ENCODE measurements at regions not wholly inside any gene's neighbourhood (a gene's known extent, or its start where the extent isn't known, plus 50 kb on each side); places are given as distances from the start of the nearest gene placed in this dataset.

GRCh38 chr18:24818441-24818840 is 358.0 kb downstream of the HRH4 start:
- Mint-ChIP-seq H3K27ac (no peak overlapping the region), H3K4me1 (no peaks in the 10 kb centered on the region), H3K27me3 (peaks cover 3% of the 10 kb centered on the region), H3K9me3 (ENCODE audit: insufficient read depth) (no peaks in the 10 kb centered on the region), H3K4me3 (no peak overlapping the region)
- TF ChIP-seq CTCF (IDR thresholded peaks at IDR 0.05) (no peak), EZH2 (IDR thresholded peaks at IDR 0.05; ENCODE audit: borderline replicate concordance, insufficient read depth, low read depth, low read length, poor library complexity, severe bottlenecking) (no peak)
- no peak for DNase-seq
- ChIA-PET POLR2A (no interaction called here), CTCF (interaction anchor here (0.6 kb wide), 1 partner anchor 9 kb away, joined by 3 read pairs; no protein-coding TSS in a partner anchor)
- no peak overlapping the region for H3K4me3 ChIP-seq (ENCODE audit: control extremely low read depth in 1 of 5, extremely low read depth in 1 of 5, insufficient read depth in 1 of 5, low read depth in 2 of 5, low read length in 4 of 5)
- no peaks in the 10 kb centered on the region for H3K36me3 ChIP-seq (replicated peaks in 1 of 2; ENCODE audit: control extremely low read depth in 1 of 2, control insufficient read depth in 1 of 2, extremely low read depth in 1 of 2, insufficient read depth in 2 of 2, low read length in 1 of 2)
- no peaks in the 10 kb centered on the region for H3K79me2 ChIP-seq (ENCODE audit: control insufficient read depth, insufficient read depth, low read length)
- WGBS (ENCODE audit: insufficient coverage) = 84% methylated on average over 2 of the region's 6 CpGs
- no peaks in the 10 kb centered on the region for H4K20me1 ChIP-seq (ENCODE audit: control insufficient read depth, insufficient read depth, low read length, poor library complexity, severe bottlenecking)
- intact Hi-C loops (cut with micrococcal nuclease) = no loop called here
- H3K4me1 ChIP-seq (ENCODE audit: control insufficient read depth in 2 of 2, insufficient read depth in 2 of 2, low read length in 2 of 2) = no peaks in the 10 kb centered on the region
- no peaks in the 10 kb centered on the region for H3K27me3 ChIP-seq (replicated peaks in 1 of 4; ENCODE audit: control extremely low read depth in 1 of 4, control insufficient read depth in 3 of 4, insufficient read depth in 4 of 4, low read length in 3 of 4)
- H3K4me2 ChIP-seq (replicated peaks; ENCODE audit: low read depth, low read length, poor library complexity, severe bottlenecking) = no peak overlapping the region
- H3K9me3 ChIP-seq (ENCODE audit: control extremely low read depth in 1 of 3, control insufficient read depth in 2 of 3, insufficient read depth in 1 of 3, low read length in 2 of 3) = no peaks in the 10 kb centered on the region
- ATAC-seq (ENCODE audit: low read depth) = no peak
- no peak overlapping the region for H3K9ac ChIP-seq (ENCODE audit: low read length)
- H2AFZ ChIP-seq (ENCODE audit: insufficient read depth, low read depth, low read length, poor library complexity, severe bottlenecking) = no peak overlapping the region
- no peak overlapping the region for H3K27ac ChIP-seq (ENCODE audit: low read length in 2 of 2)

DNA sequence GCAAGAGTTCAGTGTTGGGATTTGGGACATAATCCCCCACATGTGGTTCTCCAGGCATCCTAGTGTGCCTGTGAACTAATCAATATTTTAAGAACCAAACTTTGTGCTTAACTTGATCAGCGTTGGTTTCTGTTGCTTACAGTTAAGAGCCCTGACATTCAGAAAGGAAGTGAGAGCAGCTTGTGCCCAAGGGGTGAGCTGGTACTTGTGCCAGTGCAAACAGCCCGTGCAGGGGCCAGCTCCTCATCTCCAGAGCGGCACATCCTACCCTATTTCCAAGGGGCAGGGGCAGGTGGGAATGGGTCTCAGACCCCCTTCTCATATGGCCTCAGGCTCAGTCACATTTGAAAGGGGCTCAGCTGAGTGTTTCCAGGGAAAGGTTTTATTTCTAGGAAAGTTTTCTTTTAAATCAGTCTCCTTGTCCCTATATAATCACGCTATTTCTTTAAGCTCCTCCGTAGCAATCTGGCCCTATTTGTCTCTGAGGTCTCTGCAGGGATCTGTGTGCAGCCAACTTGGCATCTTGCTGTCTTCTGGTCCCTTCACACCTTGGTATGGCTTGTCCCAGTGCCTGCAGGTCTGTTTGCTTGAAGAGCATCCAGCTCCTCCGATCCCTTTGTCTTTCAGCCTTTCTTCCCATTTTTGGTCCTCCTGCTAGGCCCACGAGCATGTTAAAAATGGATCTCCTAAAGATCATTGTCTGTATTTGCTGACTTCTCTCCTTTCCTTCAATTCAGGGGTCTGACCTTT is 358.9 kb downstream of the HRH4 start:
- ChIA-PET POLR2A (no interaction called here), CTCF (interaction anchor here (0.6 kb wide), 1 partner anchor 8 kb away, joined by 3 read pairs; no protein-coding TSS in a partner anchor)
- no peaks in the 10 kb centered on the region for H3K9me3 Mint-ChIP-seq (ENCODE audit: insufficient read depth)
- H3K4me1 ChIP-seq (ENCODE audit: control insufficient read depth in 2 of 2, insufficient read depth in 2 of 2, low read length in 2 of 2) = no peaks in the 10 kb centered on the region
- H3K27ac Mint-ChIP-seq = no peak overlapping the region
- peaks cover 3% of the 10 kb centered on the region for H3K27me3 Mint-ChIP-seq
- no peaks in the 10 kb centered on the region for H3K27me3 ChIP-seq (replicated peaks in 1 of 4; ENCODE audit: control extremely low read depth in 1 of 4, control insufficient read depth in 3 of 4, insufficient read depth in 4 of 4, low read length in 3 of 4)
- DNase-seq (no peak), ATAC-seq (ENCODE audit: low read depth) (no peak)
- H3K9me3 ChIP-seq (ENCODE audit: control extremely low read depth in 1 of 3, control insufficient read depth in 2 of 3, insufficient read depth in 1 of 3, low read length in 2 of 3) = no peaks in the 10 kb centered on the region
- H4K20me1 ChIP-seq (ENCODE audit: control insufficient read depth, insufficient read depth, low read length, poor library complexity, severe bottlenecking) = no peaks in the 10 kb centered on the region
- WGBS (ENCODE audit: insufficient coverage) = 86% methylated on average over 6 of the region's 7 CpGs
- H3K36me3 ChIP-seq (replicated peaks in 1 of 2; ENCODE audit: control extremely low read depth in 1 of 2, control insufficient read depth in 1 of 2, extremely low read depth in 1 of 2, insufficient read depth in 2 of 2, low read length in 1 of 2) = no peaks in the 10 kb centered on the region
- TF ChIP-seq EZH2 (IDR thresholded peaks at IDR 0.05; ENCODE audit: borderline replicate concordance, insufficient read depth, low read depth, low read length, poor library complexity, severe bottlenecking) (no peak), CTCF (IDR thresholded peaks at IDR 0.05) (no peak)
- H3K4me3 ChIP-seq (ENCODE audit: control extremely low read depth in 1 of 5, extremely low read depth in 1 of 5, insufficient read depth in 1 of 5, low read depth in 2 of 5, low read length in 4 of 5) = no peak overlapping the region
- H3K4me3 Mint-ChIP-seq = no peak overlapping the region
- H3K4me2 ChIP-seq (replicated peaks; ENCODE audit: low read depth, low read length, poor library complexity, severe bottlenecking) = no peak overlapping the region
- H3K9ac ChIP-seq (ENCODE audit: low read length) = no peak overlapping the region
- intact Hi-C loops (cut with micrococcal nuclease) = no loop called here
- no peak overlapping the region for H2AFZ ChIP-seq (ENCODE audit: insufficient read depth, low read depth, low read length, poor library complexity, severe bottlenecking)
- H3K4me1 Mint-ChIP-seq = no peaks in the 10 kb centered on the region
- H3K27ac ChIP-seq (ENCODE audit: low read length in 2 of 2) = no peak overlapping the region
- no peaks in the 10 kb centered on the region for H3K79me2 ChIP-seq (ENCODE audit: control insufficient read depth, insufficient read depth, low read length)

Data from B cell (primary cell).